HG03060 (cell line): ENCODE measurements at regions not wholly inside any gene's neighbourhood (a gene's known extent, or its start where the extent isn't known, plus 50 kb on each side); places are given as distances from the start of the nearest gene placed in this dataset.

ENCODE experiments used
- ATAC-seq: cut with Tn5 transposase; IDR thresholded peaks from one replicate; pipeline ENCODE4 v1.9.1; 2021; ENCODE audit warnings: low read depth, moderate number of reproducible peaks; ENCODE audit not compliant: unreplicated experiment

DNA sequence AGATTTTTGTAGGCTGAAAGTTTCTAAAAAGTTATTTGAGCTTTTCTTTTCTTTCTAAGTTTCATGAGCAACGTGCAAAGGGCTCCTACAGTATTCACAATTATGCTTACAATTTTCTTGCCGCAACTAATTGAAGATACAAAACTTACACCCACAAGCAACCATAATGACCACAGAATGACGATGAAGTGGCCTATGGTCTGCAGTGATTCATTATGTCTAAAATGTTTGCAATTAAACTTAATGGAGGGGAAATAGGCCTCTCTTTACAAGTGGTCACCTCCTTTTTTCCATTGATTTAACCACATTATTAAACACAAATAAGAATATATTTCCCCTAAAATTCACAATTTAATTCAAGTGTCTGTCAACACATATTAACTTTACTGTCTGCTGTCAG, 732.6 kb upstream of the FLRT2 start:
- no peak for ATAC-seq

GRCh38 chr14:84804468-84804867, 725.5 kb upstream of the FLRT2 start:
- no peak for ATAC-seq

DNA sequence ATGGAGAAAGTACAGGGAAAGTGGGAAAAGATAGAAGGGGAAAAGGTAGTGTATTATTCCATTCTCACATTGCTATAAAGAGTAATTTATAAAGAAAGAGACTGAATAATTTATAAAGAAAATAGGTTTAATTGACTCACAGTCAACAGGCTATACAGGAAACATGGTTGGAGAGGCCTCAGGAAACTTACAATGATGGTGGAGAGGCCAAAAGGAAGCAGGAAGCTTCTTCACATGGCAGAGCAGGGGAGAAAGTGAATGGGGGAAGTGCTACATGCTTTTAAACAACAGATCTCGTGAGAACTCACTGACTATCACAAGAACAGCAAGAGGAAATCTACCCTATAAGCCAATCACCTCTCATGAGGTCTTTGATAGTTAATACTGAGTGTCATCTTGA, 725.0 kb upstream of the FLRT2 start:
- ATAC-seq, result no peak

DNA sequence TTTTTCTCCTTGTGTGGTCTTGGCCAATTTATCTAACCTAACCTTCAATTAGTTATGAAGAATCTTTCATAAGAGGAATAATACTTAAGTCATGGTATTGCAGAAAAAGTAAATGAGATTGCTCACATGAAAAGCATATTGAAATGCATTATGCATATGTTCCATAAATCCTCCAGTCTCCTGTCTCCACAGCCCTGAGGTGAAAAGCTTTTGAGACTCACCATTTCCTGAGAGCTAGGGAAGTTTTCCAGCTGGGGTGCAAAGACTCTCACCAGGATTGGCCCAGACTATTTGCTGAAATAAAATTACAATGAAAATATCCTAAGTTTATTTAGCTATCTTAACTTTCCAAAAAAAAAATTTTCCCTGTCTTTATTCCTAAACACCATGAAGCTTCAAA, 723.8 kb upstream of the FLRT2 start:
- ATAC-seq, result no peak

GRCh38 chr14:84806622-84807021, 723.3 kb upstream of the FLRT2 start:
- ATAC-seq, result no peak

- no peak for ATAC-seq
Observed at GRCh38 chr14:84807673-84808072, 722.3 kb upstream of the FLRT2 start.

DNA sequence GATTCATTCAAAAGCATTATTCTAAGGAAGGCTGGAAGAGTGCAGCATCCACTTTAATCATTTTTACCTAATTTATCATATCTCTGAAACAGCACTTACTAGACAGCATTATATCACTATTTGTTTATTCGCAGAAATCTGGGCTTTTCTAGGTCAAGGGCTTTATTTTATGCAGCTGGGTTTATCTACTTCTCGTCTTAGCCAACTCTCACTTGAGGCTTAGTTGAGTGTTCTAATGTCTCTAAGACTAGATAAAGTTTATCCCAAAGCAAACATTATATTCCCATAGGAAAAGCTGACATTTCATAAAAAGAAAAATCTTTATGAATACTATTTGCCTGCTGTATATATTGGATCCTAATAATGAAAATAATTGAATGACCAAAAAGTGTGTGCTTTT, 720.8 kb upstream of the FLRT2 start:
- ATAC-seq, result no peak

- no peak for ATAC-seq
Observed at GRCh38 chr14:84814391-84814790, 715.6 kb upstream of the FLRT2 start.

GRCh38 chr14:84819528-84819927, 710.4 kb upstream of the FLRT2 start:
- ATAC-seq, result no peak

DNA sequence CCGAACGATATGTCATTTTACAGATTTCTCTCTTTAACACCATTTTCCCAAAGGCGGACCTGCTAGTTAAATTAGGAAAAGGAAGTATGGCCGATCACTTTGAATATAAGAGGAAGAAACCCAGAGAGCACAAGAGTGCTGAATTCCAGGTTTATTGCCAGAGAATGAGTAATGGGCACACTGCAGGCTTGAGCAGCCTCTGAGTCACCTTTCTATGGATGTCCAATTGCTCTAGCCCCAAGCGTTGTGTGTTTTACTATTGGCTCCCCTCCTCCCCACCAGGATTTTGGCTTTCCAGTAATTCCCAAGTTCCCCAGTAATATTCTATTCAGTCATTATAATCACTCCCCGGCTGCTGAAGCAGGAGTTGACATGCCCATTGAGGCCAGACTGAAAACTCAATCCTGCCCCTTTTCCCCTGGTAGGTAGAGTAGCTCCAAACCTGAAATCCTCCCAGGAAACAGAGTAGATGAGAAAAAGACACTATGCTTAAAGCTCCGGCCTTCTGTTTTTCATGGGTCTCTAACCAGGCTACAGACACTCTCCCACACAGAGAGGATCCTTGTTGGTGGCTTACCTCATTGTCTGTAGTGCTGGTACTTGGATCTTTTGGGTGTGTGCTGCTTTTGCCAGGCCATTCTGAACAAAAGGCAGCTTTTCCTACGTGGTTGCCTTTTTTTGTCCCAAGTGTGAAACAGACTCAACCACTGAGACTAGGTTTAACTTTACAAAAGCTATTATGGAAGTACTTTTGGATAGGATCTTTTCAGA, 704.3 kb upstream of the FLRT2 start:
- no peak for ATAC-seq

DNA sequence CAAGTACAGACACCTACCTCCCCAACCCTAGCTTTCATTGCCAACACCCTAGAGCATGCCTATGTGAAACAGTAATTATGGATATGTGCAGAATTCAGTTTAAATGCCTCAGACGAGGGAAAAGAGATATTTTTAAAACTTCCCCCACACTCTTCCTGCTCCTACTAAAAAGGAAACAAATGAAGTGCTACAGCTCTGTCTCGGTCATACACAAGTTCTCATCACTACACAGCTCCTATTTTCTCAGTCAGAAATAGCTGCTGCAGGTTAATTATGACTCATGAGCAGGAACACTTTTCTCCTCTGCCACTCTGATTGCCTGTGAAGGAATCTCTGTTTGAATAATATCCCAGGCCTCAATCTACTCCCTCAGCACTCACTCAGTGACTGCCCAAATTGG, 703.6 kb upstream of the FLRT2 start:
- no peak for ATAC-seq

DNA sequence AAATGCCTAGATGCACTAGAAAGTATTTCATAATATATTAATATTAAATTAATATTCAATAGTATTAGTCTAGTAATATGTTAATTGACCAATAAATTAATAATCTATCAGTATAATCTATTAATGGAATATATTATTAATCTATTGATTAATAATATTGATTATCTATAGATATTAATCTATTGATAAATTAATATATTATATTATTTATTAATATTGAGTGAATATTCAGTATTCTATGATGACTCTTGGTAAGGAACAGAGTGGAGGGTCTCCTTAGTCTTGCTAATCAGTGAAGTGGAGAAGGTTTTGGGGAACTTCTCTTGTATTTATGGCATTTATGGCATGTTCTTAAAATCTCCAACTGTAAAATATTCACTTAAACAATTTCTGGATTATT, 679.3 kb upstream of the FLRT2 start:
- no peak for ATAC-seq

DNA sequence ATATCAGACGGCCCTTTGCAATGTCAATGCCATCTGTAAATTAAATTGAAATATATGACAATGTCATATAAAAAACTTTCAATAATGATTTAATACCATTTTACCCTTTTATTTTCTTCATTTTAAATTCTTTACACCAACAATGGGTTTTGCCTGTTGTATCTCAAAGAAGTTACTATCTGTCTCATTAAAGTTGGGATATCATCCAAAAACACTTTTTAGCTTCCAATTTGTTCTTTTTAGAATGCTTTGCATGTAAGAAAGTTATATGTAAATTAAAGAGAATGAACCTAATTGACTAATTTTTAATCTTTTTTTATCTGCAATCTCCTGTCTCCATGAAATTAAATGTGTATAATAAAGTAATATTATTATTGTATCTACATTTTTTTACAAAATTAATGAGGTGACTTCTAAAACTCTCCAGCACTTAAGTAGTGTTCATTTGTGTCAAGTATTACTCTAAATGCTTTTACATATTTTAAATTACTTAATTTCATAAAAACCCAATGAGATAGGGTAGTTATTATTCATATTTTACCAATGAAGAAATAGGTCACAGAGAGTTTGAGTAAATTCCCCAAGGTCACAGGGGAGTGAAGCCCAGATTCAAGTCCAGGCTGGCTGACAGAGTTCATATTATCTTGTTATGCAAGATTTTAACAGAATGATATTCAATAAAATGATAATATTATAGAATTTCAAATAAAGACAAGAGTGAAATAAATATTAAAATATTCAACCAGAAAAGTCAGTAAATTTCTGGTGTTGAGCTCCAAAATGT, 673.0 kb upstream of the FLRT2 start:
- no peak for ATAC-seq

DNA sequence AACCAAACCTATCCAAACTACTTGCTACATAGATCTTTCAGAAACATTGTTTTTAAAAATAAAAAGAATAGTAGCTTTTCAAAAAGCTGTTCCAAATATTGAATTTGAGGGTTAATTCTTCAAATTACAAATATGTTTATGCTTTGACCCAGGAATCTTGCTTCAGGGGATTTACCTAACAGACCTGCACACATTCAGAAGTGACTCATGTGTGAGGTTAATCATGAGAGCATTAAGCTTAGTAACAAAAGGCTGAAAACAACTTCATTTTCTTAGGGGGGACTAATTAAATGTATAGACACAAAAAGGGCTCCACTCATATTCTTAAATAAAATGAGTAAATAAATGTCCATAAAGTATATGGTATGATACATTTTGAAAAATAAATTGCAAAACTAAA, 672.4 kb upstream of the FLRT2 start:
- ATAC-seq, result no peak

GRCh38 chr14:84859116-84859515, 670.8 kb upstream of the FLRT2 start:
- no peak for ATAC-seq

GRCh38 chr14:84864548-84865271, 665.2 kb upstream of the FLRT2 start:
- ATAC-seq, result no peak

DNA sequence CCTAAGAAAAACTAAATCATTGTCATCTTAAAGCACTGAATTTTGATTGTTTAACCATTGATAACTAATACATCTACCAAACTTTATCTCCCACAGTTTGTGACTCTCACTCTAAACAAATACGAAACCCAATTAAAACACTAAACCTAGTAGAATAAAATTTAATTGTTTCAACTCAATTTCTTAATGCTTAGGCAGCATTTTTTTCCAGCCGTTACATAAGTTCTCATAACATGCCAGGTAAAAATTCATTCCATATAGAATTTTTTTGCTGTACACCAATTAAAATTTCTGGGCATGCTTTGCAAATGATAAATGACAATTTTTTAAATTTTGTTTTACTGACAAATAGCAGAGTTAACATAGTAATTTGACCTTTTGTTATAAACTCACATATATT, 658.2 kb upstream of the FLRT2 start:
- ATAC-seq, result no peak

- no peak for ATAC-seq
Observed at GRCh38 chr14:84874436-84874835, 655.5 kb upstream of the FLRT2 start.

- no peak for ATAC-seq
Observed at GRCh38 chr14:84877061-84877460, 652.9 kb upstream of the FLRT2 start.

GRCh38 chr14:84882830-84883229, 647.1 kb upstream of the FLRT2 start:
- no peak for ATAC-seq

GRCh38 chr14:84885061-84885460, 644.9 kb upstream of the FLRT2 start:
- ATAC-seq, result no peak
